HCEC 1CT (cell line): ENCODE measurements at regions not wholly inside any gene's neighbourhood (a gene's known extent, or its start where the extent isn't known, plus 50 kb on each side); places are given as distances from the start of the nearest gene placed in this dataset.
"Not testable (repeated sequence)": the region's sequence is repeated elsewhere in the genome, so short reads cannot be mapped to it uniquely, and the experiment has no call there.

ENCODE experiments used
- DNase-seq: peaks from one replicate; pipeline ENCODE4 v3.0.0-alpha.2; 2017

GRCh38 chr5:8731110-8731509 lies 814.8 kb downstream of the SEMA5A start:
- not testable (repeated sequence) for DNase-seq

GRCh38 chr5:8740595-8740994 lies 805.3 kb downstream of the SEMA5A start:
- DNase-seq, result no peak

- DNase-seq, result no peak
These were observed 796.3 kb downstream of the SEMA5A start for GRCh38 chr5:8749556-8749955.

GRCh38 chr5:8750100-8750499 lies 795.8 kb downstream of the SEMA5A start:
- DNase-seq, result no peak

- DNase-seq, result no peak
These were observed 793.9 kb downstream of the SEMA5A start for GRCh38 chr5:8751971-8752370.

- peak; percentile 9 for DNase-seq
These were observed 793.3 kb downstream of the SEMA5A start for GRCh38 chr5:8752595-8752994.

- peak; percentile 55 for DNase-seq
These were observed 789.3 kb downstream of the SEMA5A start for GRCh38 chr5:8756498-8757084.

GRCh38 chr5:8765886-8766285 lies 780.0 kb downstream of the SEMA5A start:
- no peak for DNase-seq

- DNase-seq, result no peak
These were observed 779.4 kb downstream of the SEMA5A start for GRCh38 chr5:8766448-8766847.

GRCh38 chr5:8767111-8767510 lies 778.8 kb downstream of the SEMA5A start:
- no peak for DNase-seq

- no peak for DNase-seq
These were observed 778.1 kb downstream of the SEMA5A start for GRCh38 chr5:8767746-8768145.

- no peak for DNase-seq
These were observed 776.2 kb downstream of the SEMA5A start for GRCh38 chr5:8769631-8770030.

GRCh38 chr5:8770431-8770830 lies 775.4 kb downstream of the SEMA5A start:
- DNase-seq, result no peak

- DNase-seq, result peak; percentile 27
These were observed 772.7 kb downstream of the SEMA5A start for GRCh38 chr5:8773046-8773615.

GRCh38 chr5:8784692-8785091 lies 761.2 kb downstream of the SEMA5A start:
- DNase-seq, result no peak

GRCh38 chr5:8788246-8788645 lies 757.6 kb downstream of the SEMA5A start:
- no peak for DNase-seq

GRCh38 chr5:8805653-8806052 lies 740.2 kb downstream of the SEMA5A start:
- DNase-seq, result no peak

- peak; percentile 44 for DNase-seq
These were observed 738.2 kb downstream of the SEMA5A start for GRCh38 chr5:8807636-8808035.

- no peak for DNase-seq
These were observed 734.3 kb downstream of the SEMA5A start for GRCh38 chr5:8811581-8811980.

GRCh38 chr5:8813180-8813579 lies 732.7 kb downstream of the SEMA5A start:
- no peak for DNase-seq

- DNase-seq, result no peak
These were observed 731.8 kb downstream of the SEMA5A start for GRCh38 chr5:8814105-8814504.

GRCh38 chr5:8824371-8824770 lies 721.5 kb downstream of the SEMA5A start:
- no peak for DNase-seq

- DNase-seq, result peak; percentile 10
These were observed 720.6 kb downstream of the SEMA5A start for GRCh38 chr5:8825139-8825757.

GRCh38 chr5:8826508-8826907 lies 719.4 kb downstream of the SEMA5A start:
- no peak for DNase-seq

- DNase-seq, result no peak
These were observed 718.2 kb downstream of the SEMA5A start for GRCh38 chr5:8827696-8828095.
